IMR-90 (cell line): ENCODE measurements at regions not wholly inside any gene's neighbourhood (a gene's known extent, or its start where the extent isn't known, plus 50 kb on each side); places are given as distances from the start of the nearest gene placed in this dataset.

Experiments used
- CTCF ChIP-seq: conservative IDR thresholded peaks from 2 replicates; pipeline ENCODE4 v1.5.1; 2012; ENCODE audit warnings: mild to moderate bottlenecking, low read depth, low read length, improper control_type of control experiment
- POLR2A ChIP-seq: IDR thresholded peaks from 2 replicates; pipeline ENCODE4 v1.6.1; 2012; ENCODE audit warnings: mild to moderate bottlenecking, low read depth, low read length

DNA sequence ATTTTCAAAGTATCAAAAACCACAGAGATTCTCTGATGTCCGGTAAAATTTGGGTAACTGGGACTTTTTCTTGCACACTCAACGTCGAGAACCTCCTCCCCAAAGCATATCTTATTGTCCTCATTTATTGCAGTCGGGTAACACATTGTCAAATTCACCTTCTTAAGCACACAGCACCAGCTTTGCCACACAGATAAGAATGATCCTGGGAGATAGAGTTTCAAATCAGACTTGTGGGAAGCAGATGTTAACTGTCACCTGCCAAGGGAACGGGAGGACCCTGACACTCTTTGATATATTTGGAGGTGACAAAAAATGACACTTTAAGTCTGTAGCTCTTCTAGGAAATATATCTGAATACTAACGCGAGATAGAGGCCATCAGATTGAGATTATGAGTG lies 282.1 kb upstream of the BMP2 start:
- no peak for TF ChIP-seq POLR2A
- TF ChIP-seq CTCF, result no peak
